GM23338 (cell line): ENCODE measurements at regions not wholly inside any gene's neighbourhood (a gene's known extent, or its start where the extent isn't known, plus 50 kb on each side); places are given as distances from the start of the nearest gene placed in this dataset.
A peak's percentile ranks its signal among the peaks of the same experiment; 100 is the strongest.

Experiments used
- ATAC-seq: fragments of 200-7000 bp; cut with Tn5 transposase; 3 replicates; pipeline ENCODE4 v1.9.1; 2020
- DNase-seq: peaks from one replicate; pipeline ENCODE4 v3.0.0-alpha.2; 2015; ENCODE audit warnings: low spot score
- H2AFZ ChIP-seq: fragments of 200-600 bp; sonication (generic); 2 replicates; pipeline ENCODE4 v1.8.0; 2016; ENCODE audit warnings: antibody characterized with exemption, mild to moderate bottlenecking, moderate library complexity
- H3F3A ChIP-seq: fragments of 200-600 bp; sonication (generic); replicated peaks from 2 replicates; pipeline ENCODE4 v1.8.0; 2017; ENCODE audit warnings: antibody characterized with exemption, mixed run types, low read depth
- H3K27ac ChIP-seq: fragments of 200-600 bp; sonication (generic); 2 replicates; pipeline ENCODE4 v1.6.1; 2016; ENCODE audit warnings: low read depth
- H3K27me3 ChIP-seq: fragments of 200-600 bp; sonication (generic); 2 replicates; pipeline ENCODE4 v1.8.0; 2016; ENCODE audit warnings: mild to moderate bottlenecking, mixed run types, moderate library complexity; ENCODE audit not compliant: insufficient read depth
- H3K36me3 ChIP-seq: fragments of 200-600 bp; sonication (generic); 2 replicates; pipeline ENCODE4 v1.8.0; 2016; ENCODE audit warnings: mild to moderate bottlenecking; ENCODE audit not compliant: insufficient read depth
- H3K4me1 ChIP-seq: fragments of 200-600 bp; sonication (generic); 2 replicates; pipeline ENCODE4 v1.8.0; 2016; ENCODE audit warnings: mild to moderate bottlenecking, moderate library complexity; ENCODE audit not compliant: insufficient read depth
- H3K4me2 ChIP-seq: fragments of 200-600 bp; sonication (generic); 2 replicates; pipeline ENCODE4 v1.7.1; 2017; ENCODE audit warnings: mixed run types
- H3K4me3 ChIP-seq: fragments of 200-600 bp; sonication (generic); 2 replicates; pipeline ENCODE4 v1.6.1; 2016; ENCODE audit warnings: mixed run types
- H3K79me2 ChIP-seq: fragments of 200-600 bp; sonication (generic); replicated peaks from 2 replicates; pipeline ENCODE4 v1.8.0; 2017; ENCODE audit warnings: mild to moderate bottlenecking; ENCODE audit not compliant: insufficient read depth
- H3K9me2 ChIP-seq: fragments of 200-600 bp; sonication (generic); 2 replicates; pipeline ENCODE4 v1.8.0; 2017; ENCODE audit not compliant: insufficient read depth
- H4K20me1 ChIP-seq: fragments of 200-600 bp; sonication (generic); replicated peaks from 2 replicates; pipeline ENCODE4 v1.8.0; 2017; ENCODE audit warnings: mild to moderate bottlenecking; ENCODE audit not compliant: insufficient read depth
- H3K27ac Mint-ChIP-seq: 2 replicates; pipeline ENCODE4 v1.8.0; 2020; ENCODE audit warnings: inconsistent platforms, mild to moderate bottlenecking, moderate library complexity, mixed read lengths
- H3K27me3 Mint-ChIP-seq: 3 replicates; pipeline ENCODE4 v1.8.0; 2022; ENCODE audit warnings: low read depth, mild to moderate bottlenecking, moderate library complexity, mixed read lengths, inconsistent platforms; ENCODE audit not compliant: insufficient read depth, poor library complexity
- H3K36me3 Mint-ChIP-seq: 3 replicates; pipeline ENCODE4 v1.8.0; 2021; ENCODE audit warnings: low read depth, mild to moderate bottlenecking, inconsistent platforms, moderate library complexity, mixed read lengths
- H3K4me1 Mint-ChIP-seq: 3 replicates; pipeline ENCODE4 v1.8.0; 2020; ENCODE audit warnings: mild to moderate bottlenecking, inconsistent platforms, mixed read lengths
- H3K4me3 Mint-ChIP-seq: 3 replicates; pipeline ENCODE4 v1.8.0; 2021; ENCODE audit warnings: moderate library complexity, mild to moderate bottlenecking, inconsistent platforms, mixed read lengths
- H3K9me3 Mint-ChIP-seq: 3 replicates; pipeline ENCODE4 v1.8.0; 2020; ENCODE audit warnings: moderate library complexity, mild to moderate bottlenecking, inconsistent platforms, mixed read lengths
- CREB1 ChIP-seq: fragments of 250-450 bp; sonication (Bioruptor Pico); IDR thresholded peaks from 2 replicates; pipeline ENCODE4 v1.5.0; 2020; ENCODE audit warnings: low read depth, mild to moderate bottlenecking, moderate library complexity
- POLR2AphosphoS5 ChIP-seq: IDR thresholded peaks from 2 replicates; pipeline ENCODE4 v1.6.1; 2016; ENCODE audit warnings: antibody characterized with exemption, low read depth
- ZNF114 ChIP-seq: fragments of 250-450 bp; sonication (Bioruptor Pico); IDR thresholded peaks from 2 replicates; pipeline ENCODE4 v1.5.0; 2020; ENCODE audit warnings: mild to moderate bottlenecking, moderate library complexity
- TF ChIP-seq, protein P1 (sequence below): IDR thresholded peaks from 2 replicates; pipeline ENCODE4 v1.6.1; 2016; ENCODE audit warnings: antibody characterized with exemption
- TF ChIP-seq, protein P2 (sequence below): IDR thresholded peaks from one replicate; pipeline ENCODE4 v1.6.1; 2018; ENCODE audit warnings: antibody characterized with exemption; ENCODE audit not compliant: unreplicated experiment
- TF ChIP-seq, protein P3 (sequence below), 2 experiments: fragments of 200-600 bp in 1 of 2; sonication (generic) in 1 of 2; conservative IDR thresholded peaks; 2 replicates each; pipeline versions ENCODE4 v1.5.1 to v1.6.1; 2016 to 2017; ENCODE audit warnings: antibody characterized with exemption in 2 of 2, low read depth in 2 of 2, mild to moderate bottlenecking in 2 of 2, moderate library complexity in 1 of 2
- TF ChIP-seq, protein P4 (sequence below): fragments of 250-450 bp; sonication (Bioruptor Pico); IDR thresholded peaks from 2 replicates; pipeline ENCODE4 v1.5.0; 2020; ENCODE audit warnings: mild to moderate bottlenecking, moderate library complexity

DNA sequence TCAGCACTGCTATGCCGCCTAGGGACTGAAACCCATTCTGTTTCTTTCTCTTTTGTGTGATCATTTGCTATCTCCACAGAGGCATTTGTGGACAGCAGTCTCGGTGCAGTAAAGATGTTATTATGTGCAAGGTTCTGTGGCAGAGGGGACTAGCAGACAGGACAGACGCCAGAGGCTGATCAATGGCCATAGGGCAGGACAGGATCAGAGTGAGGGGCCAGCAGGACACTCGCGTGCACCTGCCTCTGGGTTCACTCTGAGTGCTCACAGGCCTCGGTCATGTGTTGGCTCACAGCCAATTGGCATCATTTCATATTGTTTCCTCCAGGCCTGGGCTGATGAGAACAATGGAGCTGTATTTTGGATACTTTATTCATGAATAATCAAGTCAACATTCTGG is 212.6 kb downstream of the TGFB2 start:
- Histone ChIP-seq H3F3A (no peaks in the 10 kb centered on the region), H3K27me3 (no peaks in the 10 kb centered on the region), H3K4me3 (no peak overlapping the region), H3K79me2 (no peaks in the 10 kb centered on the region), H3K4me1 (peaks cover 7% of the 10 kb centered on the region; the same call in 1 of the 2 replicates), H4K20me1 (no peaks in the 10 kb centered on the region), H3K27ac (no peak overlapping the region), H3K36me3 (no peaks in the 10 kb centered on the region), H3K9me2 (peaks cover 5% of the 10 kb centered on the region; the same call in 1 of the 2 replicates), H2AFZ (peak overlapping the region; percentile 64; the same call in 1 of the 2 replicates), H3K4me2 (no peak overlapping the region)
- ATAC-seq: peak; percentile 23; the same call in 2 of the 3 replicates
- H3K27me3 Mint-ChIP-seq: no peaks in the 10 kb centered on the region
- H3K36me3 Mint-ChIP-seq: no peaks in the 10 kb centered on the region
- 0 out of 2 replicates have a peak overlapping the region, but pooled peaks have one; percentile 4 for H3K27ac Mint-ChIP-seq
- peak; percentile 5 for DNase-seq
- no peaks in the 10 kb centered on the region for H3K9me3 Mint-ChIP-seq
- H3K4me3 Mint-ChIP-seq: no peak overlapping the region
- TF ChIP-seq, protein P1, sequence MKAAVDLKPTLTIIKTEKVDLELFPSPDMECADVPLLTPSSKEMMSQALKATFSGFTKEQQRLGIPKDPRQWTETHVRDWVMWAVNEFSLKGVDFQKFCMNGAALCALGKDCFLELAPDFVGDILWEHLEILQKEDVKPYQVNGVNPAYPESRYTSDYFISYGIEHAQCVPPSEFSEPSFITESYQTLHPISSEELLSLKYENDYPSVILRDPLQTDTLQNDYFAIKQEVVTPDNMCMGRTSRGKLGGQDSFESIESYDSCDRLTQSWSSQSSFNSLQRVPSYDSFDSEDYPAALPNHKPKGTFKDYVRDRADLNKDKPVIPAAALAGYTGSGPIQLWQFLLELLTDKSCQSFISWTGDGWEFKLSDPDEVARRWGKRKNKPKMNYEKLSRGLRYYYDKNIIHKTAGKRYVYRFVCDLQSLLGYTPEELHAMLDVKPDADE: no peak
- H3K4me1 Mint-ChIP-seq: peaks cover 8% of the 10 kb centered on the region; the same call in 2 of the 3 replicates

DNA sequence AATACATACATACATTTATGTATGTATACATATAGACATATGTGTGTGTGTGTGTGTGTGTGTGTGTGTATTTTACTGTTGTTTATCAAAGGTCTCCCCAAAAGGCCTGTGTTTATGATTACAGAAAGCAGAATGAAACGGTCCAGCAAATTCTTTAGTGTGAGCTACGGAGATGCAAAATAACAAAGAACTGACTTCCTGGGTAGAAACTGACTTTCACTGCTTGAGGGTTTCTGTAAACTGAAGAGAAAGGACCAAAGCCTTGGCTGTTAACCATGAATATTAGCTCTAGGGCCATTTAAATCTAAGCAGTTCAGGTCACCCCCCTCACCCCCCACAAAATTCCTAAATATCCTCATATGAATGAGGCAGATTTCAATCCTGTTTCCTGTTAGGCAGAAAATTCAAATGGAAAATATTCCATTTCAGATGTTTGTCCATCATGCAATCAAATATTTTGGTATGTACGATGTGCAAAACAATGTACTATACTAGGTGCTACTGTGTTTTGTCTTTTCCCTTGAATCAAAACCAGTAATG is 213.2 kb downstream of the TGFB2 start:
- peak overlapping the region; percentile 59; the same call in 1 of the 2 replicates for H3K27ac Mint-ChIP-seq
- H4K20me1 ChIP-seq: no peaks in the 10 kb centered on the region
- H3K4me1 Mint-ChIP-seq: peaks cover 8% of the 10 kb centered on the region; the same call in 2 of the 3 replicates
- no peaks in the 10 kb centered on the region for H3K27me3 Mint-ChIP-seq
- H2AFZ ChIP-seq: no peak overlapping the region
- H3K36me3 ChIP-seq: no peaks in the 10 kb centered on the region
- 0 out of 2 replicates have a peak overlapping the region, but pooled peaks have one; percentile 14 for H3K4me2 ChIP-seq
- peaks cover 2% of the 10 kb centered on the region; the same call in 1 of the 2 replicates for H3K9me2 ChIP-seq
- no peak overlapping the region for H3K4me3 ChIP-seq
- DNase-seq (peak; percentile 5), ATAC-seq (no peak)
- H3K79me2 ChIP-seq: no peaks in the 10 kb centered on the region
- no peaks in the 10 kb centered on the region for H3K9me3 Mint-ChIP-seq
- no peak overlapping the region for H3K4me3 Mint-ChIP-seq
- no peak overlapping the region for H3K27ac ChIP-seq
- peaks cover 7% of the 10 kb centered on the region; the same call in 1 of the 2 replicates for H3K4me1 ChIP-seq
- no peaks in the 10 kb centered on the region for H3F3A ChIP-seq
- H3K36me3 Mint-ChIP-seq: no peaks in the 10 kb centered on the region
- no peaks in the 10 kb centered on the region for H3K27me3 ChIP-seq
- TF ChIP-seq ZNF114 (CRISPR knock-in tag): no peak
- TF ChIP-seq, protein P2, sequence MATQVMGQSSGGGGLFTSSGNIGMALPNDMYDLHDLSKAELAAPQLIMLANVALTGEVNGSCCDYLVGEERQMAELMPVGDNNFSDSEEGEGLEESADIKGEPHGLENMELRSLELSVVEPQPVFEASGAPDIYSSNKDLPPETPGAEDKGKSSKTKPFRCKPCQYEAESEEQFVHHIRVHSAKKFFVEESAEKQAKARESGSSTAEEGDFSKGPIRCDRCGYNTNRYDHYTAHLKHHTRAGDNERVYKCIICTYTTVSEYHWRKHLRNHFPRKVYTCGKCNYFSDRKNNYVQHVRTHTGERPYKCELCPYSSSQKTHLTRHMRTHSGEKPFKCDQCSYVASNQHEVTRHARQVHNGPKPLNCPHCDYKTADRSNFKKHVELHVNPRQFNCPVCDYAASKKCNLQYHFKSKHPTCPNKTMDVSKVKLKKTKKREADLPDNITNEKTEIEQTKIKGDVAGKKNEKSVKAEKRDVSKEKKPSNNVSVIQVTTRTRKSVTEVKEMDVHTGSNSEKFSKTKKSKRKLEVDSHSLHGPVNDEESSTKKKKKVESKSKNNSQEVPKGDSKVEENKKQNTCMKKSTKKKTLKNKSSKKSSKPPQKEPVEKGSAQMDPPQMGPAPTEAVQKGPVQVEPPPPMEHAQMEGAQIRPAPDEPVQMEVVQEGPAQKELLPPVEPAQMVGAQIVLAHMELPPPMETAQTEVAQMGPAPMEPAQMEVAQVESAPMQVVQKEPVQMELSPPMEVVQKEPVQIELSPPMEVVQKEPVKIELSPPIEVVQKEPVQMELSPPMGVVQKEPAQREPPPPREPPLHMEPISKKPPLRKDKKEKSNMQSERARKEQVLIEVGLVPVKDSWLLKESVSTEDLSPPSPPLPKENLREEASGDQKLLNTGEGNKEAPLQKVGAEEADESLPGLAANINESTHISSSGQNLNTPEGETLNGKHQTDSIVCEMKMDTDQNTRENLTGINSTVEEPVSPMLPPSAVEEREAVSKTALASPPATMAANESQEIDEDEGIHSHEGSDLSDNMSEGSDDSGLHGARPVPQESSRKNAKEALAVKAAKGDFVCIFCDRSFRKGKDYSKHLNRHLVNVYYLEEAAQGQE: no peak
- TF ChIP-seq POLR2AphosphoS5: no peak
- TF ChIP-seq CREB1 (CRISPR knock-in tag): no peak
- TF ChIP-seq, protein P3, sequence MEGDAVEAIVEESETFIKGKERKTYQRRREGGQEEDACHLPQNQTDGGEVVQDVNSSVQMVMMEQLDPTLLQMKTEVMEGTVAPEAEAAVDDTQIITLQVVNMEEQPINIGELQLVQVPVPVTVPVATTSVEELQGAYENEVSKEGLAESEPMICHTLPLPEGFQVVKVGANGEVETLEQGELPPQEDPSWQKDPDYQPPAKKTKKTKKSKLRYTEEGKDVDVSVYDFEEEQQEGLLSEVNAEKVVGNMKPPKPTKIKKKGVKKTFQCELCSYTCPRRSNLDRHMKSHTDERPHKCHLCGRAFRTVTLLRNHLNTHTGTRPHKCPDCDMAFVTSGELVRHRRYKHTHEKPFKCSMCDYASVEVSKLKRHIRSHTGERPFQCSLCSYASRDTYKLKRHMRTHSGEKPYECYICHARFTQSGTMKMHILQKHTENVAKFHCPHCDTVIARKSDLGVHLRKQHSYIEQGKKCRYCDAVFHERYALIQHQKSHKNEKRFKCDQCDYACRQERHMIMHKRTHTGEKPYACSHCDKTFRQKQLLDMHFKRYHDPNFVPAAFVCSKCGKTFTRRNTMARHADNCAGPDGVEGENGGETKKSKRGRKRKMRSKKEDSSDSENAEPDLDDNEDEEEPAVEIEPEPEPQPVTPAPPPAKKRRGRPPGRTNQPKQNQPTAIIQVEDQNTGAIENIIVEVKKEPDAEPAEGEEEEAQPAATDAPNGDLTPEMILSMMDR (conservative IDR thresholded peaks at IDR 0.05; ENCODE audit: low read depth in 2 of 2): no peak
- TF ChIP-seq, protein P4, sequence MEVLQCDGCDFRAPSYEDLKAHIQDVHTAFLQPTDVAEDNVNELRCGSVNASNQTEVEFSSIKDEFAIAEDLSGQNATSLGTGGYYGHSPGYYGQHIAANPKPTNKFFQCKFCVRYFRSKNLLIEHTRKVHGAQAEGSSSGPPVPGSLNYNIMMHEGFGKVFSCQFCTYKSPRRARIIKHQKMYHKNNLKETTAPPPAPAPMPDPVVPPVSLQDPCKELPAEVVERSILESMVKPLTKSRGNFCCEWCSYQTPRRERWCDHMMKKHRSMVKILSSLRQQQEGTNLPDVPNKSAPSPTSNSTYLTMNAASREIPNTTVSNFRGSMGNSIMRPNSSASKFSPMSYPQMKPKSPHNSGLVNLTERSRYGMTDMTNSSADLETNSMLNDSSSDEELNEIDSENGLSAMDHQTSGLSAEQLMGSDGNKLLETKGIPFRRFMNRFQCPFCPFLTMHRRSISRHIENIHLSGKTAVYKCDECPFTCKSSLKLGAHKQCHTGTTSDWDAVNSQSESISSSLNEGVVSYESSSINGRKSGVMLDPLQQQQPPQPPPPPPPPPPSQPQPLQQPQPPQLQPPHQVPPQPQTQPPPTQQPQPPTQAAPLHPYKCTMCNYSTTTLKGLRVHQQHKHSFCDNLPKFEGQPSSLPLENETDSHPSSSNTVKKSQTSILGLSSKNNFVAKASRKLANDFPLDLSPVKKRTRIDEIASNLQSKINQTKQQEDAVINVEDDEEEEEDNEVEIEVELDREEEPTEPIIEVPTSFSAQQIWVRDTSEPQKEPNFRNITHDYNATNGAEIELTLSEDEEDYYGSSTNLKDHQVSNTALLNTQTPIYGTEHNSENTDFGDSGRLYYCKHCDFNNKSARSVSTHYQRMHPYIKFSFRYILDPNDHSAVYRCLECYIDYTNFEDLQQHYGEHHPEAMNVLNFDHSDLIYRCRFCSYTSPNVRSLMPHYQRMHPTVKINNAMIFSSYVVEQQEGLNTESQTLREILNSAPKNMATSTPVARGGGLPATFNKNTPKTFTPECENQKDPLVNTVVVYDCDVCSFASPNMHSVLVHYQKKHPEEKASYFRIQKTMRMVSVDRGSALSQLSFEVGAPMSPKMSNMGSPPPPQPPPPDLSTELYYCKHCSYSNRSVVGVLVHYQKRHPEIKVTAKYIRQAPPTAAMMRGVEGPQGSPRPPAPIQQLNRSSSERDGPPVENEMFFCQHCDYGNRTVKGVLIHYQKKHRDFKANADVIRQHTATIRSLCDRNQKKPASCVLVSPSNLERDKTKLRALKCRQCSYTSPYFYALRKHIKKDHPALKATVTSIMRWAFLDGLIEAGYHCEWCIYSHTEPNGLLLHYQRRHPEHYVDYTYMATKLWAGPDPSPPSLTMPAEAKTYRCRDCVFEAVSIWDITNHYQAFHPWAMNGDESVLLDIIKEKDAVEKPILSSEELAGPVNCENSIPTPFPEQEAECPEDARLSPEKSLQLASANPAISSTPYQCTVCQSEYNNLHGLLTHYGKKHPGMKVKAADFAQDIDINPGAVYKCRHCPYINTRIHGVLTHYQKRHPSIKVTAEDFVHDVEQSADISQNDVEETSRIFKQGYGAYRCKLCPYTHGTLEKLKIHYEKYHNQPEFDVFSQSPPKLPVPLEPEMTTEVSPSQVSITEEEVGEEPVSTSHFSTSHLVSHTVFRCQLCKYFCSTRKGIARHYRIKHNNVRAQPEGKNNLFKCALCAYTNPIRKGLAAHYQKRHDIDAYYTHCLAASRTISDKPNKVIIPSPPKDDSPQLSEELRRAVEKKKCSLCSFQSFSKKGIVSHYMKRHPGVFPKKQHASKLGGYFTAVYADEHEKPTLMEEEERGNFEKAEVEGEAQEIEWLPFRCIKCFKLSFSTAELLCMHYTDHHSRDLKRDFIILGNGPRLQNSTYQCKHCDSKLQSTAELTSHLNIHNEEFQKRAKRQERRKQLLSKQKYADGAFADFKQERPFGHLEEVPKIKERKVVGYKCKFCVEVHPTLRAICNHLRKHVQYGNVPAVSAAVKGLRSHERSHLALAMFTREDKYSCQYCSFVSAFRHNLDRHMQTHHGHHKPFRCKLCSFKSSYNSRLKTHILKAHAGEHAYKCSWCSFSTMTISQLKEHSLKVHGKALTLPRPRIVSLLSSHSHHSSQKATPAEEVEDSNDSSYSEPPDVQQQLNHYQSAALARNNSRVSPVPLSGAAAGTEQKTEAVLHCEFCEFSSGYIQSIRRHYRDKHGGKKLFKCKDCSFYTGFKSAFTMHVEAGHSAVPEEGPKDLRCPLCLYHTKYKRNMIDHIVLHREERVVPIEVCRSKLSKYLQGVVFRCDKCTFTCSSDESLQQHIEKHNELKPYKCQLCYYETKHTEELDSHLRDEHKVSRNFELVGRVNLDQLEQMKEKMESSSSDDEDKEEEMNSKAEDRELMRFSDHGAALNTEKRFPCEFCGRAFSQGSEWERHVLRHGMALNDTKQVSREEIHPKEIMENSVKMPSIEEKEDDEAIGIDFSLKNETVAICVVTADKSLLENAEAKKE (CRISPR knock-in tag): no peak
